Fibroblast of lung (primary cell): ENCODE measurements at regions not wholly inside any gene's neighbourhood (a gene's known extent, or its start where the extent isn't known, plus 50 kb on each side); places are given as distances from the start of the nearest gene placed in this dataset.

ENCODE experiments used
- CTCF ChIP-seq, 2 donors: IDR thresholded peaks in 1 of 2; conservative IDR thresholded peaks in 1 of 2; 1 replicate in 1 of 2; 2 replicates in 1 of 2; pipeline ENCODE4 v1.5.1; 2011 to 2012; ENCODE audit warnings: low read length in 2 of 2, control low read depth in 1 of 2, inconsistent platforms in 1 of 2, low read depth in 1 of 2, mild to moderate bottlenecking in 1 of 2
- EZH2 ChIP-seq: IDR thresholded peaks from 2 replicates; pipeline ENCODE4 v1.5.1; 2012; ENCODE audit warnings: low read length, control low read depth, mild to moderate bottlenecking; ENCODE audit errors: missing control alignments

DNA sequence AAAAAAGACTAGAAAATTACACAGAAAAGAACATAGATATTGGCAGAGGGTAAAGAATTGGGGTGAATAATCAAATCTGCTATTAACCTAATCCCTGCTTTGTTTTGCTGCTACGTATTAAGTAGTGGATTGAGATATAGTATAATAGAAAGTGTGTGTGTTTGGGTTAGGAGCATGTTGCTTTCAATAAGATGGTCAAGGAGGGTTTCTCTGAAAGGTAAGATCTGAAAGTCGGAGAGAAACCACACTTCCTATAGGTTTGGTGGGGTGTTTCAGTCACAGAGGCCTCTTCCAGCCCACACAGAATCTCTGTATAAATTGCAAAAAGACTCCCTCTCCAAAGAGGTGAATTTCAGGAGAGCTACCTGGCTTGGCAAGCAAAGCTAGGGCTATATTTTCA, 345.7 kb upstream of the SATB1 start:
- TF ChIP-seq EZH2 (no peak), CTCF (conservative IDR thresholded peaks at IDR 0.05 in 1 of 2, IDR thresholded peaks at IDR 0.05 in 1 of 2; ENCODE audit: low read depth in 1 of 2, low read length in 2 of 2) (no peak)
